ENCODE measurements at regions not wholly inside any gene's neighbourhood (a gene's known extent, or its start where the extent isn't known, plus 50 kb on each side); places are given as distances from the start of the nearest gene placed in this dataset.

DNA sequence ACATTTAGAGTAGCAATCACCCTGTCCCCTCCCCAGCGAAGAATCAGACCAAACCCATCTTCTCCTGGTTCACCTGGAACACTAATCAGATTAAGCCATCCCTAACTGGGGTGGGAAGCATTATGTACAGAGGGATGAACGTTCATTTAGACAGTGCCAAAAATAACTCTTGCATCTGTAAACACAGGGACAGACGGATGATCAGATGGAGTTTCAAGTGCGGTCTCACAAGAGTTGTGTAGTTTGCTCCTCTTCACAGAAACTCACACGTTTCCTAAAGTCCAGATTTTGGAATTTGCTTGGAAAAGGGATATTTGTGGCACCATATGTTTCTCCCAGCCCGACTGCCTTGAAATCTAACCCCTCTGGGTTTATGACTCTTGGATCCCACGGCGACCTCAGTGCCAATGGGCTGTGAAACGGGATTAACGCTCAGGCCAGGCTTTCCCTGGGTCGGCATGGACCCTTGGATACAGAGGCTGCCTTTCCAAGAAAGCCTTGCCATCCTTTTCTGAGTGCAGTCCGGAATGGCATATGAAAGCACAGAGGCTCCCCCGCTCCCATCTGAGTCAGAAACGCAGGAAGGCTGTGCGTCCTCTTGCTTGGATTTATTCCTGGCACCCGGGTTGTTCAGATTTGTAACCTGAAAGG lies 293.2 kb upstream of the HABP2 start:
- DNase-seq (ENCODE audit: low spot score), result no peak

DNA sequence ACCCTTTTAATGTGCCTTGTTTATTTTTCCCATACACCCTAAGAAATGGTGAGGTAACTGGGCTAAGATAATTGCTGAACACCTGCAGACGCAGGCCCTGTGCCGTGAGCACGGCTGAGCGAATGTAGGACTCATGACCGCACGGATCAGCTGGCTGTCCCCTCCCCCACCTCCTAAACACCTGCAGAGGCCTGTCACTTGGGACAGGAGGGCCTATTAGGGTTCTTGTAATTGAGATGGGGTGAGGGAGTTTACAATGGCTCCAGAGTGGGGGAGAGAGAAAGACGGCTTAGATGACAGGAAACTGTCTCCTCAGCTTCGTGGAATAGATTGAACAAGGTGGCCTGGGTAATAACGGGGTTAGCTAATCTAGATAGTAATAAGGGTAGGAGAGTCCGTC lies 291.7 kb upstream of the HABP2 start:
- no peak for DNase-seq (ENCODE audit: low spot score)

GRCh38 chr10:113261611-113262091 lies 291.2 kb upstream of the HABP2 start:
- no peak for DNase-seq (ENCODE audit: low spot score)

GRCh38 chr10:113263056-113263455 lies 289.8 kb upstream of the HABP2 start:
- no peak for DNase-seq (ENCODE audit: low spot score)

DNA sequence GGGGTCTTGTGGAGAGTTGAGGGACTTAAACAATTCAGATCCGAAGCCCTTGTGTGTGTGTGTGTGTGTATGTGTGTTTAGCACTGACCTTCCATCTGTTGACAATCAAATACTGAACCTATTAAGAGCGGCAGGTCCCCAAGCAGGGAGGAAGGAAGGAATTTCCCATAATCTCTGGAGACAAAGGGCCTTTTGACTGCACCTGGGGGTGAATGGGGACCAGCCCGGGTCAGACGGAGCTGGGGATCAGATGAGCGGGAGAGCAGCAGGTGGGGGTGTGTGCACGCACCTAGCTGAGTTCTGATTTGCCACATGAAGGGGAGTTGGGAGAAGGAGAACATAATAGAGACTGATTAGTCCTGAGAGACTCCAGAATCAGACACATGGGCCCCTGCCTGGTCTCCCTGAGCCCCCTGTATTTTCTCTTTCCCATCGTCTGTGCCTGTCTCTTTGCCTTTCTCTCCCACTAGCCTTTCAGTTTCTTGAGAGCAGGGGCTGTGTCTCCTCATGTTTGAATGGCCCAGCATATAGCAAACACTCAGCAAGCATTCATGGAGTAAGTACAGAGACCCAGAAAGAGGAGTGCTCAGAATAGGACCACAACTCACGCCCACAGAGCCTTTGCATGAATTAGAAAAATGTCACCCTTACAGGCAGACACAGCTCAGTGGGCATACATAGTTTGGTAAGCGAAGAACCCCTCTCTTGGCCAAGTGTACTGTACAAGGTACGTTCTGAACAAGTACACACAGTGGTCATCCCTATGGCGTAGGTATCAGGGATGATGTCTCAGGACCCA lies 288.3 kb upstream of the HABP2 start:
- no peak for DNase-seq (ENCODE audit: low spot score)

- DNase-seq (ENCODE audit: low spot score), result no peak
Measured at GRCh38 chr10:113266147-113266546, 286.7 kb upstream of the HABP2 start.

DNA sequence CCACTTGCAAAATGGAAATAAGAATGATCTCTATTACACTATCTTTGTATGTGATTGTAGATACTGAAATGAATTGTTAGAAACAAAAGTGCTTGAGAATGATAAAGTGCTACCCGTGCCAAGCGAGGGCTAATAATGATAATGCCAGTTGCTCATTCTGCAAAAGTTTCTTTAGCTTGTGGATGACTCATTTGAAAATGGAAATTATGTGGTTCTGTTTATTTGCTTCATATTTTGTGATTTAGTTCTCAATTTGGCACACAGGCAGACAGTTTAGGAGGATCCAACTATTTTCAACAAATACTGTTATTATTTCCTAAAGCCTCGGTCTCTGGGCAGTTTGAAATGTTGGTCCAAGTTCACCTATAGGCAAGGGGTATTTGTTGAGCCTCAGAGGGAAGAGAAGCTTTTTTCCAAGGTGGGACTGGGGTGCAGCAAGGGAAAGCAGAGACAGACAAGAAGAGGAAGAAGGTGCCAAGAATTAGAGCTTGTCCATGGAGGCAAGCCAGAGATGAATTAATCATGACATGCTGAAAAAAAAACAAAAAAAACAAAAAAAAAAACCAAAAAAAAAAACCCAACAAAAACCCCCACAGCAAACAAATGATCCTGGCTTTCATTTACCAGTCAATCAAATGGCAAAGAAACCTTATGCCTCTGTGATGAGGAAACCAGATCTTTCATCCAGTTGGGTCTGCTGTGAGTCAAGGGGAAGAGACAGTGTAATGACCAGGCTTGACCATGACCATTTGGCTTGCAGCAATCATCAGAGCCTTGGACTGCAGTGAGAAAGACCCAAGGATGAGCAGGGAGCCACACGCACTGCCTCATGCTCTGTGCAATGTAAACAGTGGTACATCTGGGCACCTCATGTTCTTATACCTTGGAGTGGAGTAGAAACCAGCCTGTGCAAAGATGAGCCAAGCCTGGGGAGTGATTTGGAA lies 285.0 kb upstream of the HABP2 start:
- no peak for DNase-seq (ENCODE audit: low spot score)

DNA sequence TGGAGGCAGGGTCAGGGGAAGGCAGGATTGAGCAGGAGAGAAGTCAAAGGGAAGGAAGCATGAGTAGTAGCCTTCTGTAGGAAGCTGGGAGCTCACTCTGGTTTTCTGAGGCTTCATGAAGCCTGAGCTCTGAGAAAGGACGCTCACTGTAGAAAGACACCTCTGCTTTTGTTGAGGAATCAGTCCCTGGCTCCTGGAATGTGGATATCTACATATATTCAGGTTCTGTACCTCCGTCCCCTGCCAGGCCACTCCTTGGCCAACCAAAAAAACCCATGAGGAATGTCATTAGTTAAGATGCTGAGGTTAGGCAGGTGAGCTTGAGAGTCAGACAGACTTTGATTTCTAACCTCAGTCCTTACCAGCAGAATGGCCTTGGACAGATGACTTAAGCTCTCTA lies 283.5 kb upstream of the HABP2 start:
- no peak for DNase-seq (ENCODE audit: low spot score)

DNA sequence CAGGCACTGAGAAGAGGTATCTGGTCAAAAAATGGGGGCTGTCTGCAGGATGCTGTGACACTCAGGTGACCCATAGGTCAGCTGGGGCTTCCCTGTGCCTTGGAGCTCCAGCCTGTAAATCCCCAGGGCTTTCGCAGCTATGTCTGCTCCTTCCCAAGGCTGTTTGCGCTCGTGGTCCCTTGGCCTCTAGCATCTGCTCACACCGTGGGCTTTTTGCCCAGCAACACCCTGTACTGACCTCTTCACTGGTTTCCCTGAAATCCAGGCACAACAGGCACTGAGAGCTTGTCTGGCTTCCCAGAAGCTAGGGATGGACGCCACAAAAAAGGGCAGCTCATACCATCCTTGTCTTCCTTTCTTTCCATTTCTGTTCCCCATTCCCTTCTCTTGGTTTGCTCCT lies 280.3 kb upstream of the HABP2 start:
- DNase-seq (ENCODE audit: low spot score), result no peak

GRCh38 chr10:113273181-113274163 lies 279.4 kb upstream of the HABP2 start:
- DNase-seq (ENCODE audit: low spot score), result no peak

DNA sequence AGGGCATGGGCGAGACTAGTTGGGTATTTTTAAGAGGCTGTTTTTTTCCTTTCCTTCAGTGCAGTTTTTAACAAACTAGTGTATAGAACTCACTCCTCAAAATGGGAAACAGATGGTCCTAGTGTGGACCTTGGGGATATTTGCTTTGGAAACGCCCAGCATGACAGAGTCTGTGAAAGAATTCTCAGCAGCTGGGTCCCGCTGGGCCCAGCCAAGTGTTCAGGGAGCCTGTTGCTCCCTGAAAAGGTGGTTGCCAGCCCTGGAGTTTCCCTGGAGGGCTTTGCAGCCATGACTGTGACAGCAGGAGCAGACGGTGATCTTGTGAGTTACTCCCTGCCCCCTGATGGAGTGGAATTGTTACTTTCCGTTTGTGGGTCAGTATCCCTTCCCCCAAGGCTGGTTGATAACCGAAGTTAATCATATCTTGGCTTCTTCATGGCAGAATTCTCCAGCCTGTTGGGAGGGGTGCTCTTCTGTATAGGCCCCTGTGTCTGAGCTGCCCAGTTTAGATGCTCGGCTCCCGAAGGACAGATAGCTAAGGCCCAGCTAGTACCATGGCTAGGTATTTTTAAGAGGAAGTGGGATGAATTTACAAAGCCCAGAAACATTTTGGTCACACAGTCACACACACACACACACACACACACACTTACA lies 278.6 kb upstream of the HABP2 start:
- DNase-seq (ENCODE audit: low spot score), result no peak

- DNase-seq (ENCODE audit: low spot score), result no peak
Measured at GRCh38 chr10:113278221-113278620, 274.6 kb upstream of the HABP2 start.

DNA sequence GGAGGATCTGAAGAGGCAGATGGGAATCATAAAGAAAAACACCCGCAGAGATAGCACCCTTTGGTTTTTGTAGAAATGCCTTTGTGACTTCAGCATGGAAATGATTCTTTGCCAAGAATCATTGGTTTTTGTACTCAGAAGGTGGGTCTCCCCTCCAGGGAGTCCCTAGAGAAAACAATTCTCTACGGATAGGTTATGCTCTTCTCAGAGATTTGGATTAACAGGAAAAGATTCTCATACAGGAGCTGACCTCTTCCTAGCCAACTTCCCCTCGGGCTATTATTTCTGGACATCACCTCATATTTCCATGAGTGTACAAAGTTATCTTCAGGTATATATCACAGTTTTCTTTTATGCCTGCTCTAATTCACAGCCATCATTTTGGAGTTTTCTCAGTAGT lies 274.2 kb upstream of the HABP2 start:
- DNase-seq (ENCODE audit: low spot score), result no peak

- DNase-seq (ENCODE audit: low spot score), result no peak
Measured at GRCh38 chr10:113279262-113279661, 273.6 kb upstream of the HABP2 start.

DNA sequence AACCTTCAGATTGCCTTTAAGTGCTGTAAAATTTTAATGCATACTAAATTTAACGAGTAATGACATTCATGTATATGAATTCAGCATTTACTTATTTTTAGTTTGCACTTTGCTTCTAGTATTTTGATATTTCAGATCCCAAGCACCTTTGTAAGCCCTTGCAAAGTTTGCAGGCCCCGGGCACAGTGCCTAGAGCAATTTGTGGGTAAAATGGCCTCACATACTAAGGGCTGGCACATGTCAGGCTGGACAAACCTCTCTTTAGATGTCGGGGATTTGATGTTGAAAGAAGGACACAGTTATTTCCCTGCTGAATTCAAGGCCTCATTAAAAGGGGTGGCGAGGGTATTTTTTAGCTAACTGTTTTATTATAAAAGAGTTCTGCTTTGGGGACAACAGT lies 270.3 kb upstream of the HABP2 start:
- DNase-seq (ENCODE audit: low spot score), result no peak

- no peak for DNase-seq (ENCODE audit: low spot score)
Measured at GRCh38 chr10:113283189-113283588, 269.7 kb upstream of the HABP2 start.

DNA sequence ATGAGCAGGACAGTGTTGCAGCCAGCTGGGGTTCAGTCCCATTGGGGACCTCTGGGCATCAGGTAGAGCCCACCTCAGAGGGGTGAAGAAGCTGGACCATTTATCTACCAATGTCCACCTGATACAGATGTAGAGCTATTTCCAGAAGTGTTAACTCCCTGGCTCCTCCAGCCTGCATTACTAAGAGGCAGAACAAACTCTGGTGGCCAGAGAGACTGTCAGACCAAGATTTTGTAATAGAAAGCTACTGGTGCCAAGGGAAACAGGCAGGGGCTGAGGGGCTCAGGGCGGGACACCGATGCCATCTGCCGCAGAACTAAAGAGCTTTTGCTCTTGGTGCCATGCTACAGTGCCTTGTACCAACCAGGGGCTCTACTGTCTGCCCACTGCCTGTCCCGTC lies 268.2 kb upstream of the HABP2 start:
- no peak for DNase-seq (ENCODE audit: low spot score)

DNA sequence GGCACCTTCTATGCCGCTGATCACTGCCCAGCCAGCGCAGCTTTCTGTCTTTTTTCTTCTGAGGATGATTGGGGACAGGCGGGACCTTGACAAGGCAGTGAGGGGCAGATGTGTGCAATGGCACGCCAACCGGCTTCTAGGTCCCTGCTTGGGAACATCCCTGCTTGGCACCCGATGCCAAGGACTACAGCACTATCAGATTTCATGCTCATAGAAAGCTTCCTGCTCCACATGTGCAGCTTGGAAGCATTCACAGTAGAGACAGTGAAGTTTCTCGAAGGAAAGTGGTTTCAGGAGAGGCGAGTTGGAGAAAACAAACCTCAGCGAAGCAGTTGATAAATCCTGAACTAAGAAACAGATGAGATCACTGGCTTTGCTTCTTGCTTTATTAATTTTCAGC lies 267.5 kb upstream of the HABP2 start:
- no peak for DNase-seq (ENCODE audit: low spot score)

GRCh38 chr10:113287592-113287991 lies 265.3 kb upstream of the HABP2 start:
- DNase-seq (ENCODE audit: low spot score), result no peak

DNA sequence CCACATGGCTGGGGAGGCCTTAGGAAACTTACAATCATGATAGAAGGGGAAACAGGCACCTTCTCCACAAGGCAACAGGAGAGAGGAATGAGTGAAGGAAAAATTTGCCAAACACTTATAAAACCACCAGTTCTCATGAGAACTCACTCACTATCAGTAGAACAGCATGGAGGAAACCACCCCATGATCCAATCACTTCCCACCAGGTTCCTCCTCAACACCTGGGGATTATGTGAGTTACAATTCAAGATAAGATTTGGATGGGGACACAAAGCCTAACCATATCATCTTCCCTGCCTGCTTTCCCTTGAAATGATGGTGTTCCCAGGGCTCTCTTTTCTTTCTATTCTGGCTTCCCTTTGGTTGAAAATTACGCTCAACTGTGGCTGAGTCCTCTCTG lies 262.7 kb upstream of the HABP2 start:
- no peak for DNase-seq (ENCODE audit: low spot score)

- no peak for DNase-seq (ENCODE audit: low spot score)
Measured at GRCh38 chr10:113291413-113291812, 261.4 kb upstream of the HABP2 start.
